SK-N-SH (cell line): ENCODE measurements at regions not wholly inside any gene's neighbourhood (a gene's known extent, or its start where the extent isn't known, plus 50 kb on each side); places are given as distances from the start of the nearest gene placed in this dataset.

Experiments used
- CTCF ChIP-seq: fragments of 200-600 bp; sonication (generic); IDR thresholded peaks from 2 replicates; pipeline ENCODE4 v1.6.1; 2017; ENCODE audit warnings: antibody characterized with exemption, mild to moderate bottlenecking, moderate library complexity
- MEF2A ChIP-seq: IDR thresholded peaks from 2 replicates; pipeline ENCODE4 v1.4.0; 2012; ENCODE audit warnings: low read depth, borderline replicate concordance
- SIN3A ChIP-seq: IDR thresholded peaks from 2 replicates; pipeline ENCODE4 v1.6.1; 2012; ENCODE audit warnings: low read depth, mild to moderate bottlenecking, low read length, moderate library complexity, borderline replicate concordance

GRCh38 chr10:53401536-53401935 lies 629.0 kb upstream of the MBL2 start:
- TF ChIP-seq CTCF (no peak), SIN3A (no peak), MEF2A (no peak)
